ENCODE measurements at regions not wholly inside any gene's neighbourhood (a gene's known extent, or its start where the extent isn't known, plus 50 kb on each side); places are given as distances from the start of the nearest gene placed in this dataset.

- no peak overlapping the region for H2AFZ ChIP-seq (ENCODE audit: low read length)
- no CpG with 5 or more reads among the region's 2 CpGs for WGBS, 2 donors (ENCODE audit: extremely low coverage in 2 of 2, insufficient read length in 2 of 2, insufficient replicate concordance in 1 of 2)
- no peak overlapping the region for H3K23ac ChIP-seq (ENCODE audit: low read depth, low read length, poor library complexity)
- no peak overlapping the region for H4K8ac ChIP-seq (ENCODE audit: low read depth, low read length)
- no peak overlapping the region for H3K4me2 ChIP-seq (ENCODE audit: insufficient read depth, low read length, poor library complexity, severe bottlenecking)
- no peak overlapping the region for H3K4me3 ChIP-seq (ENCODE audit: low read length in 2 of 2)
- H2BK12ac ChIP-seq (ENCODE audit: low read length) = no peak overlapping the region
- H3K27me3 ChIP-seq (ENCODE audit: control insufficient read depth in 3 of 3, insufficient read depth in 3 of 3, low read depth in 1 of 3, low read length in 3 of 3) = peaks cover 0 to 2% (median 0%) of the 10 kb centered on the region in 3 experiments
- no peak overlapping the region for H4K91ac ChIP-seq (ENCODE audit: low read depth, low read length, poor library complexity)
- no peak overlapping the region for H2AK5ac ChIP-seq (ENCODE audit: low read depth, low read length)
- DNase-seq (ENCODE audit: low spot score) = no peak
- H3K36me3 ChIP-seq (replicated peaks in 1 of 2; ENCODE audit: control insufficient read depth in 2 of 2, insufficient read depth in 2 of 2, low read length in 2 of 2) = no peaks in the 10 kb centered on the region
- no peak overlapping the region for H2BK5ac ChIP-seq (ENCODE audit: low read length)
- H3K18ac ChIP-seq (ENCODE audit: low read length) = no peak overlapping the region
- H3K4me1 ChIP-seq (ENCODE audit: control insufficient read depth in 2 of 2, insufficient read depth in 1 of 2, low read depth in 1 of 2, low read length in 2 of 2) = no peaks in the 10 kb centered on the region
- no peak overlapping the region for H3K14ac ChIP-seq (ENCODE audit: low read length)
- no peaks in the 10 kb centered on the region for H3K79me1 ChIP-seq (ENCODE audit: low read depth, low read length)
- H3K4ac ChIP-seq (ENCODE audit: low read length) = no peak overlapping the region
- no peak overlapping the region for H3K9ac ChIP-seq (ENCODE audit: low read depth, low read length, poor library complexity)
- no peak overlapping the region for H2BK15ac ChIP-seq (ENCODE audit: low read length)
- no peak overlapping the region for H2BK120ac ChIP-seq (ENCODE audit: low read depth, low read length)
- no peak overlapping the region for H3K27ac ChIP-seq (replicated peaks; ENCODE audit: low read length)
- H3K9me3 ChIP-seq (replicated peaks in 1 of 2; ENCODE audit: control insufficient read depth in 2 of 2, insufficient read depth in 1 of 2, low read depth in 1 of 2, low read length in 2 of 2) = peaks cover 0 to 6% of the 10 kb centered on the region in 2 donors
Observed at GRCh38 chr16:79672524-79672923, 72.0 kb upstream of the MAF start.

- H3K4ac ChIP-seq (ENCODE audit: low read length) = no peak overlapping the region
- no peak overlapping the region for H2BK120ac ChIP-seq (ENCODE audit: low read depth, low read length)
- H4K8ac ChIP-seq (ENCODE audit: low read depth, low read length) = no peak overlapping the region
- no peak overlapping the region for H3K14ac ChIP-seq (ENCODE audit: low read length)
- H3K4me1 ChIP-seq (ENCODE audit: control insufficient read depth in 2 of 2, insufficient read depth in 1 of 2, low read depth in 1 of 2, low read length in 2 of 2) = no peaks in the 10 kb centered on the region
- H3K4me3 ChIP-seq (ENCODE audit: low read length in 2 of 2) = no peak overlapping the region
- H2BK15ac ChIP-seq (ENCODE audit: low read length) = no peak overlapping the region
- H3K18ac ChIP-seq (ENCODE audit: low read length) = no peak overlapping the region
- H4K91ac ChIP-seq (ENCODE audit: low read depth, low read length, poor library complexity) = no peak overlapping the region
- WGBS, 2 donors (ENCODE audit: extremely low coverage in 2 of 2, insufficient read length in 2 of 2, insufficient replicate concordance in 1 of 2) = no CpG with 5 or more reads among the region's 4 CpGs
- peaks cover 0 to 2% (median 0%) of the 10 kb centered on the region in 3 experiments for H3K27me3 ChIP-seq (ENCODE audit: control insufficient read depth in 3 of 3, insufficient read depth in 3 of 3, low read depth in 1 of 3, low read length in 3 of 3)
- H2BK5ac ChIP-seq (ENCODE audit: low read length) = no peak overlapping the region
- peaks cover 0 to 6% of the 10 kb centered on the region in 2 donors for H3K9me3 ChIP-seq (replicated peaks in 1 of 2; ENCODE audit: control insufficient read depth in 2 of 2, insufficient read depth in 1 of 2, low read depth in 1 of 2, low read length in 2 of 2)
- H3K9ac ChIP-seq (ENCODE audit: low read depth, low read length, poor library complexity) = no peak overlapping the region
- no peaks in the 10 kb centered on the region for H3K79me1 ChIP-seq (ENCODE audit: low read depth, low read length)
- no peaks in the 10 kb centered on the region for H3K36me3 ChIP-seq (replicated peaks in 1 of 2; ENCODE audit: control insufficient read depth in 2 of 2, insufficient read depth in 2 of 2, low read length in 2 of 2)
- H3K4me2 ChIP-seq (ENCODE audit: insufficient read depth, low read length, poor library complexity, severe bottlenecking) = no peak overlapping the region
- no peak overlapping the region for H3K23ac ChIP-seq (ENCODE audit: low read depth, low read length, poor library complexity)
- no peak overlapping the region for H2AFZ ChIP-seq (ENCODE audit: low read length)
- H2BK12ac ChIP-seq (ENCODE audit: low read length) = no peak overlapping the region
- no peak for DNase-seq (ENCODE audit: low spot score)
- H3K27ac ChIP-seq (replicated peaks; ENCODE audit: low read length) = no peak overlapping the region
- H2AK5ac ChIP-seq (ENCODE audit: low read depth, low read length) = no peak overlapping the region
Observed at GRCh38 chr16:79668502-79668901, 68.0 kb upstream of the MAF start.

- Histone ChIP-seq H2BK12ac (ENCODE audit: low read length) (no peak overlapping the region), H3K18ac (ENCODE audit: low read length) (no peak overlapping the region), H3K4ac (ENCODE audit: low read length) (no peak overlapping the region), H2BK5ac (ENCODE audit: low read length) (no peak overlapping the region), H2AK5ac (ENCODE audit: low read depth, low read length) (no peak overlapping the region), H3K9me3 (replicated peaks in 1 of 2; ENCODE audit: control insufficient read depth in 2 of 2, insufficient read depth in 1 of 2, low read depth in 1 of 2, low read length in 2 of 2) (peaks cover 0 to 7% of the 10 kb centered on the region in 2 donors), H4K8ac (ENCODE audit: low read depth, low read length) (no peak overlapping the region), H3K14ac (ENCODE audit: low read length) (no peak overlapping the region), H3K4me3 (ENCODE audit: low read length in 2 of 2) (no peak overlapping the region), H2BK15ac (ENCODE audit: low read length) (no peak overlapping the region), H3K36me3 (replicated peaks in 1 of 2; ENCODE audit: control insufficient read depth in 2 of 2, insufficient read depth in 2 of 2, low read length in 2 of 2) (no peaks in the 10 kb centered on the region), H3K4me1 (ENCODE audit: control insufficient read depth in 2 of 2, insufficient read depth in 1 of 2, low read depth in 1 of 2, low read length in 2 of 2) (no peaks in the 10 kb centered on the region), H3K79me1 (ENCODE audit: low read depth, low read length) (no peaks in the 10 kb centered on the region), H3K27me3 (ENCODE audit: control insufficient read depth in 3 of 3, insufficient read depth in 3 of 3, low read depth in 1 of 3, low read length in 3 of 3) (peaks cover 0 to 2% (median 0%) of the 10 kb centered on the region in 3 experiments), H4K91ac (ENCODE audit: low read depth, low read length, poor library complexity) (no peak overlapping the region), H3K4me2 (ENCODE audit: insufficient read depth, low read length, poor library complexity, severe bottlenecking) (no peak overlapping the region), H3K27ac (replicated peaks; ENCODE audit: low read length) (no peak overlapping the region), H3K23ac (ENCODE audit: low read depth, low read length, poor library complexity) (no peak overlapping the region), H2BK120ac (ENCODE audit: low read depth, low read length) (no peak overlapping the region), H3K9ac (ENCODE audit: low read depth, low read length, poor library complexity) (no peak overlapping the region), H2AFZ (ENCODE audit: low read length) (no peak overlapping the region)
- no peak for DNase-seq (ENCODE audit: low spot score)
- WGBS, 2 donors (ENCODE audit: extremely low coverage in 2 of 2, insufficient read length in 2 of 2, insufficient replicate concordance in 1 of 2) = no CpG with 5 or more reads among the region's 3 CpGs
Observed at GRCh38 chr16:79665970-79666369, 65.4 kb upstream of the MAF start.

DNA sequence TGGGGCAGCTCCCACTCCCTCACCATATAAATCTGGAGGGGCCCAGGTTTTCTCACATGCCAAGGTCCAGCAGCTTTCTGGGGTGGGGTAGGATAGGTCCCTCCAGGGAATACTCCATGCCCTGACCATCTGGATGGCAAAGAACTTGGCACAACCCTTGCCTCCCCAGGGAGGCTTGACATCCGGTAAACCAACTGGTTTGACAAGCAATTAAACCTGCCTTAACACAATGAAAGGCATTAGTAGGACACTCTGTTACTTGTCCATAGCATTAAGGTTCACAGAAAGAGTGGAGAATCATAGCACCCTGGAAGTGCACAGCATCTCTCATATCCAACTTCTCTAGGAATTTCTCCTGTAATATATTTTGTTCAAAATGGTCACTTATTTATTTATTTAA lies 63.9 kb upstream of the MAF start:
- no peak overlapping the region for H2AFZ ChIP-seq (ENCODE audit: low read length)
- H3K9me3 ChIP-seq (replicated peaks in 1 of 2; ENCODE audit: control insufficient read depth in 2 of 2, insufficient read depth in 1 of 2, low read depth in 1 of 2, low read length in 2 of 2) = peaks cover 0 to 2% of the 10 kb centered on the region in 2 donors
- H4K91ac ChIP-seq (ENCODE audit: low read depth, low read length, poor library complexity) = no peak overlapping the region
- no peak overlapping the region for H2AK5ac ChIP-seq (ENCODE audit: low read depth, low read length)
- H3K4me3 ChIP-seq (ENCODE audit: low read length in 2 of 2) = no peak overlapping the region
- WGBS, 2 donors (ENCODE audit: extremely low coverage in 2 of 2, insufficient read length in 2 of 2, insufficient replicate concordance in 1 of 2) = no CpG with 5 or more reads among the region's 1 CpG
- no peak overlapping the region for H3K23ac ChIP-seq (ENCODE audit: low read depth, low read length, poor library complexity)
- no peak overlapping the region for H2BK120ac ChIP-seq (ENCODE audit: low read depth, low read length)
- no peak overlapping the region for H4K8ac ChIP-seq (ENCODE audit: low read depth, low read length)
- no peak overlapping the region for H3K4ac ChIP-seq (ENCODE audit: low read length)
- no peak overlapping the region for H3K14ac ChIP-seq (ENCODE audit: low read length)
- no peak overlapping the region for H3K27ac ChIP-seq (replicated peaks; ENCODE audit: low read length)
- H2BK15ac ChIP-seq (ENCODE audit: low read length) = no peak overlapping the region
- H3K9ac ChIP-seq (ENCODE audit: low read depth, low read length, poor library complexity) = no peak overlapping the region
- H3K4me1 ChIP-seq (ENCODE audit: control insufficient read depth in 2 of 2, insufficient read depth in 1 of 2, low read depth in 1 of 2, low read length in 2 of 2) = peaks cover 0 to under 1% of the 10 kb centered on the region in 2 donors
- no peaks in the 10 kb centered on the region for H3K79me1 ChIP-seq (ENCODE audit: low read depth, low read length)
- no peak overlapping the region for H2BK5ac ChIP-seq (ENCODE audit: low read length)
- no peak for DNase-seq (ENCODE audit: low spot score)
- no peaks in the 10 kb centered on the region for H3K36me3 ChIP-seq (replicated peaks in 1 of 2; ENCODE audit: control insufficient read depth in 2 of 2, insufficient read depth in 2 of 2, low read length in 2 of 2)
- no peak overlapping the region for H3K18ac ChIP-seq (ENCODE audit: low read length)
- peaks cover 0 to 2% (median 0%) of the 10 kb centered on the region in 3 experiments for H3K27me3 ChIP-seq (ENCODE audit: control insufficient read depth in 3 of 3, insufficient read depth in 3 of 3, low read depth in 1 of 3, low read length in 3 of 3)
- H2BK12ac ChIP-seq (ENCODE audit: low read length) = no peak overlapping the region
- no peak overlapping the region for H3K4me2 ChIP-seq (ENCODE audit: insufficient read depth, low read length, poor library complexity, severe bottlenecking)

All from neuronal stem cell (in vitro differentiated cells).